Muscle layer of duodenum (tissue), 2 donors: ENCODE measurements at regions not wholly inside any gene's neighbourhood (a gene's known extent, or its start where the extent isn't known, plus 50 kb on each side); places are given as distances from the start of the nearest gene placed in this dataset.
"Not testable (repeated sequence)": the region's sequence is repeated elsewhere in the genome, so short reads cannot be mapped to it uniquely, and the experiment has no call there.

Experiments used
- H3K27ac ChIP-seq: one replicate; pipeline ENCODE4 v1.7.0; 2013; ENCODE audit warnings: mild to moderate bottlenecking, low read length
- H3K27me3 ChIP-seq: one replicate; pipeline ENCODE4 v1.7.0; 2013; ENCODE audit warnings: low read depth, mild to moderate bottlenecking, control low read depth, low read length
- H3K36me3 ChIP-seq, 2 donors: one replicate each; pipeline ENCODE4 v1.7.0; 2013; ENCODE audit warnings: low read length in 2 of 2, control low read depth in 1 of 2, mild to moderate bottlenecking in 1 of 2; ENCODE audit not compliant: insufficient read depth in 2 of 2, control insufficient read depth in 1 of 2
- H3K4me1 ChIP-seq, 2 donors: one replicate each; pipeline ENCODE4 v1.7.0; 2013; ENCODE audit warnings: low read length in 2 of 2, mild to moderate bottlenecking in 2 of 2, control low read depth in 1 of 2, moderate library complexity in 1 of 2; ENCODE audit not compliant: insufficient read depth in 2 of 2, control insufficient read depth in 1 of 2
- H3K4me3 ChIP-seq, 2 donors: one replicate each; pipeline ENCODE4 v1.7.0; 2013; ENCODE audit warnings: low read length in 2 of 2, low read depth in 1 of 2, mild to moderate bottlenecking in 1 of 2
- H3K9me3 ChIP-seq, 2 donors: one replicate each; pipeline ENCODE4 v1.7.0; 2013; ENCODE audit warnings: low read length in 2 of 2, control low read depth in 1 of 2, mild to moderate bottlenecking in 1 of 2; ENCODE audit not compliant: control insufficient read depth in 1 of 2
- donor health status: healthy.

DNA sequence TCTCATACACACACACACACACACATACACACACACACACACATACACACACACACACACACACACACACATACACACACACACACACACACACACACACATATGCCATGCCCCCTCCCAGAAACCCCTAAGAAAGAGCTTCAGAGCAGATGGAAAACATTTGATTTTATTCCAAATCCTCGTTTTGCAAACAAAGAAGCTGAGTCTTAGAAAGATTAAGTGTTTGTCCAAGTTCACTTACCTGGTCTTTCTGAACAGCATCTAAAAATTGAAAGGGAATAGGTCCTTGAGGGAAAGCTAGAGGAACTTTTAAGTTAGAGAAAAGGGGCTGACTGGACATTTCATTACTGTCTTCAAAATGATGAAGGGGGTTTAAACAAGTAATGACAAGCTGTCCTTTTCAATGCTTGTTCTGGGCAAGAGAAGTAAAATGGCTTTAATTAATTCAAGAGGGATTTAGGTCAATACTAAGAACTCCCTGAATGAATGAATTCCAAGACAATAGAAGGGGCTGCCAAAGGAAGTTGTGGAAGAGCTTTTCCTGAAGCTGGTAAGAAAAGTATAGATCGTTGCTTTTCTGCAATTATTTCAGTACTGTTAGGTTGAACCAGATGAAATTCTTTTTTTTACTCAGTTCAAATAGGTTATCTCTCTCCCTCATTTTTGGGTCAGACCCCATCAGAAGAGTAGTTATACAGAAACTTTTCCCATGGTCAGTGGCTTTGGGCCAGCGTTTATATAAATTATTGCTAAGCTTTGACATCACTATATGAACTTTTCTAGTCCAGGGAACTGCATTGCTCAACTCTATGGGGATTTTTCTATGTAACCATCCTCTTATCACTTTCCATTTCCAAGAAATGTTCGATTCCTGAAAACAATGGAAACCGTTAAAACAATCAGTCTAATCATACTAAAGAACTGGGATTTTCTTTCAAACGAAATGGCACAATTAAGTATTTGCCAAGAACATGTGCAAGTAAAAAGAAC is 261.4 kb downstream of the MTERF1 start:
- Histone ChIP-seq H3K4me3 (no peak overlapping the region), H3K27me3 (no peaks in the 10 kb centered on the region), H3K9me3 (no peaks in the 10 kb centered on the region), H3K4me1 (no peaks in the 10 kb centered on the region), H3K36me3 (no peaks in the 10 kb centered on the region), H3K27ac (no peak overlapping the region)

DNA sequence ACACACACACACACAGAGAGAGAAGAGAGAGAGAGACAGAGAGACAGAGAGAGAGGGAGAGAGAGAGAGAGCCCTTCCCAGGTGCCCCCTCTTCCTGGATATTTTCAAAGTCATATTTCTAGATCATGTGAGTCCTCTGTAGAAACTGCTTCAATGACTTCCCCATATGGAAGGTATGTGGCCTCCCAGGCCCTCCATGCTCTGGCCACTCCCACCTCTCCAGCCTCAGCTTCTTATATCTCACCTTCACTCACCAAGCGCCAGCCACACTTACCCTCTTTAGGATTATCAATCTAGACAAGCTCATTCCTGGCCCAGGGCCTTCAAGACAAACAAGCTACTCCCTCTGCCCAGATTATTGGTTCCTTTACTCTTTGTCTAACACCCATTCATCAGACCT is 259.7 kb downstream of the MTERF1 start:
- H3K9me3 ChIP-seq: no peaks in the 10 kb centered on the region
- no peak overlapping the region for H3K4me3 ChIP-seq
- H3K36me3 ChIP-seq: no peaks in the 10 kb centered on the region
- no peaks in the 10 kb centered on the region for H3K27me3 ChIP-seq
- no peak overlapping the region for H3K27ac ChIP-seq
- H3K4me1 ChIP-seq: no peaks in the 10 kb centered on the region

DNA sequence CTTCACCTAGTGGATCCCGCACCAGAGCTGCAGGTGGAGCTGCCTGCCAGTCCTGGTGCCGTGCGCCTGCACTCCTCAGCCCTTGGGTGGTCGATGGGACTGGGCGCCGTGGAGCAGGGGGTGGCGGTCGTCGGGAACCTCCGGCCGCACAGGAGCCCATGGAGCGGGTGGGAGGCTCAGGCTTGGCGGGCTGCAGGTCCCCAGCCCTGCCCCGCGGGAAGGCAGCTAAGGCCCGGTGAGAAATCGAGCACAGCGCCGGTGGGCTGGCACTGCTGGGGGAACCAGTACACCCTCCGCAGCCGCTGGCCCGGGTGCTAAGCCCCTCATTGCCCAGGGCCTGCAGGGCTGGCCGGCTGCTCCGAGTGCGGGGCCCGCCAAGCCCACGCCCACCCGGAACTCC is 253.2 kb downstream of the MTERF1 start:
- not testable (repeated sequence) for H3K27ac ChIP-seq, H3K4me3 ChIP-seq, H3K9me3 ChIP-seq, H3K36me3 ChIP-seq, H3K4me1 ChIP-seq, H3K27me3 ChIP-seq

DNA sequence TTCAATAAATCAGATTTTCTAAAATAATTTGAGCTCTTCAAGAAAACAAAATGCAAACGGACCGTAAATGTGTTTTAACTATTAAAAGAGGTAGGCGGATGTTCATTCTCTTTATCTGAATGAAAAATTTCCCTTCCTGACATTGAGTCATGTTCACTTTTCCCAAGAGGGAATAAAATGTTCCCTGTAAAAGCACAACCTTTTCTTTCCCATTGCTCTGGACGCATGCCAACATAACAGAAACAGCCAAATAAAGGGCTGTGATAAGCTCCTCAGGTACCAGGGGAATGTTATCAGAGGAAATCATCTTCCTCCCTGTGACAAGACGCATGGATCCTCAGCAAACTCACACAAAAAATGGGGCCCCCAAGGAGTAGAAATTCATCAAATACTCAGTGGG is 251.8 kb downstream of the MTERF1 start:
- H3K27me3 ChIP-seq: no peaks in the 10 kb centered on the region
- no peak overlapping the region for H3K4me3 ChIP-seq
- H3K27ac ChIP-seq: no peak overlapping the region
- no peaks in the 10 kb centered on the region for H3K4me1 ChIP-seq
- no peaks in the 10 kb centered on the region for H3K36me3 ChIP-seq
- no peaks in the 10 kb centered on the region for H3K9me3 ChIP-seq

DNA sequence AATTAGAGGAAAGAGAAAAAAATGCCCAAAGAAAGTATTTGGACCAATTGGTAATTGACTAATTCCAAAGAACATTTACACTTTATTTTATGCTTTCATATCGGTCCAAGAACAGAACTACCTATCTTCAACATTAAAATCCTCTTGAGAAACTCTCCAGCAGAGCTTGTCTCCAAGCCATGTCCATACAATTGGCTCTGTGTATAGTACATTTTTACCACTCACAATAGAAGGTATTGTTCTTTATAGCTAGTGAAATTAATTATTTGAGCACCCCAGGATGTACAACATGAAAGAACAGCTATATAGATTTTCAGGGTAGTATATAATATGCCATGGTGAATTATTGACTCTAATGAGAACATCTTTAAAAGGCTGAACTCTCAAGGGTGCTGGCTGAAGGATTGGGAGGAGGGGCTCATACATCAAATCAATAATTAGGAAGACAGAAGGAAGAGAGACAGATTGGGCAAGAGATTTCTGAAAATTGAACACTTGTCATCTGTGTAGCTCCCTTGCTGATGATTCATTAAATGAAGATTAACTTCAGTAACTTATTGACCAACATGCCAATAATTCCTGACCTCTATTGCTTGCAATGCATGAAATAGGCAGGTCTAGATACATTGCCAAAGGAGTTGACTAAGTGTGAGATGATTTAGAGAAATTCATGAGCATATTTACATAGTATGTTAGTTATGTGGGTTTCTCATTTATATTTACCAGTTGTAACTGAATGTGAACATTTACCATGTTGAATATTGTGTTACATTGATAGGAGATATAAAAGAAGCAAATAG is 249.7 kb downstream of the MTERF1 start:
- H3K27me3 ChIP-seq: no peaks in the 10 kb centered on the region

DNA sequence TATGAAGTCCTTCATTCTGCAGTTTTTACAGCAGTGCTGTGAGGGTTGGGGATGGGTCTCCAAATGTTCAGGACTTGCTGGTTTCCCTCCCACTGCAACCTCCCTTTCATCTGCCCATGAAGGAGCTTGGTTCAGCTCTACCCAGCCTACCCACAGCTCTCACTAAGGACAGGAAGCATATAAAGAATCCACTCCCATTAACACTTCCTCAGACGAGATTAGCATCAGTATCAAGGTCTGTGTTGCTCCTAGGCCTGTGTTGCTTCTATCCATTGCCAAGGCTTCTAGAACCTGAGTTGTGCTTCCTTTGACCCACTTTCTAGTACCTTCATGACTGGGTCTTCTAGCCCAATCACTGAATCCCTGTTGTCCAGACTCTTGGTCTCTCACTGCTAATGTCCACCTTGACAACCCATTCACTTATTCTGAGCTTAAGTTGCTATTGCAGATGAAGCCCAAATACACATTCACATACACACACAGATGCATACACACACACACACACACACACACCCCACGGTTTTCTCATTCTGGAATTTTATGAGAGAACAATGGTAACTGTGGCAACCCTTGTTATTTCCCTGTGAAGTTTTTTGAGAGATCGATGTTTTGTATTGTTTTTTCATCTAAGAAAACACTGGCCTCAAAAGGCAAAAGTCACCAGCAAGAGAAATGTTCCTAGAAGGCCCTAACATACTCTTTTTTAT is 248.1 kb downstream of the MTERF1 start:
- H3K27ac ChIP-seq: no peak overlapping the region
- no peaks in the 10 kb centered on the region for H3K36me3 ChIP-seq
- H3K9me3 ChIP-seq: no peaks in the 10 kb centered on the region

More for the DNA sequence above, 249.7 kb downstream of the MTERF1 start:
- Histone ChIP-seq H3K9me3 (no peaks in the 10 kb centered on the region), H3K36me3 (no peaks in the 10 kb centered on the region), H3K27ac (no peak overlapping the region), H3K4me1 (no peaks in the 10 kb centered on the region), H3K4me3 (no peak overlapping the region)

DNA sequence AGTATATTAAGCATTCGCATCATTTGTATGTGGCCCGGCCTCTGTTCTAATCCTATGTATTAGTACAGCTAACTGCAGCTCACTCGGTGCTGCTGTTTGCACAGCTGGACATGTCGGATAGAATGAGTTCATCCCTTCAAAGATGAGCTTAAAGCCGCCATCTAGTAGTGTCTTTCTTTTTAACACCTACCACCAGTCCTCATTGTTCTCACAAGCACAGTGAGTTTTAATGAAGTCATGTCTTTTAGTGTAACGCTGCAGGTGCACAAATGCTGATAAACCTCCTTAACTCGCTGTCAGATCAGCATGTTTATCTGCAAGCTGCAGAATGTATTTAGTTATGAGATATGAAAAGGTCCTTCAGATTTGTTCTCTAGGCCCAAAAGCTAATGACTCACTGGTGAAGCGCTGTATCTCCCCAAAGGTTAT is 247.5 kb downstream of the MTERF1 start:
- Histone ChIP-seq H3K9me3 (no peaks in the 10 kb centered on the region), H3K36me3 (no peaks in the 10 kb centered on the region), H3K27ac (no peak overlapping the region), H3K4me1 (no peaks in the 10 kb centered on the region), H3K4me3 (no peak overlapping the region), H3K27me3 (no peaks in the 10 kb centered on the region)

More for the DNA sequence above, 248.1 kb downstream of the MTERF1 start:
- Histone ChIP-seq H3K27me3 (no peaks in the 10 kb centered on the region), H3K4me1 (no peaks in the 10 kb centered on the region), H3K4me3 (no peak overlapping the region)

DNA sequence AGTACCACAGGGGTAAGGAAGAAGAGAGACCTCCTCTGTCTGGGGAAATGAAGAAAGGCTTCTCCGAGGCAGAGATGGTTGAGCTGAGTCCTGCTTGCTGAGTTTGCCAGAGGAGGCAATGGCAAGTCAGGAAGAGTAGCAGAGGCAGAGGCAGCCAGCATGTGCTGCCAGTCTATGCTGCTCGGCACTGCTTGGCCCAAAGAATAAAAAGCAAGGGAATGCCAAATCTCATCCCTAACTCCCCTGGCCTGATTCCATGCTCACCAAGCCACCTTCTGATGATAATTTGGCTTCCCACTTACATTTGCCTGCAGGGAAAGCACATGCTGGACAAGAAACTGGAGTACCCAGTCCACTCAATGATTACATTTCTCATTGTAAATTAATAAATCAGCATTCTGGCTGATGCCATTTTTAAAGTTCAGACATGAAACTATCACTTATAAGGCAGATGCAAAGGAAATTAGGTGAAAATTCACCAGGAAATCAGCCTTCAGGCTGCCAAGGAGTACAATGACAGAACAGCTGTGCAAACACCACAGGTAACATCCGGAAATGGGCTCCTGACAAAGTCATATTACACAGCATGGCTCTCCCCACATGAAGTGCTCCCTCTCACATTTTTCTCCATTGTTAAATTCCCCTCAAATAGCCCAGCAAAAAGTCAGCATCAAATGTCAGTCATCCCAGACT is 245.9 kb downstream of the MTERF1 start:
- H3K27ac ChIP-seq: no peak overlapping the region
- no peaks in the 10 kb centered on the region for H3K36me3 ChIP-seq
- no peaks in the 10 kb centered on the region for H3K27me3 ChIP-seq
- H3K9me3 ChIP-seq: no peaks in the 10 kb centered on the region
- no peaks in the 10 kb centered on the region for H3K4me1 ChIP-seq
- H3K4me3 ChIP-seq: no peak overlapping the region

DNA sequence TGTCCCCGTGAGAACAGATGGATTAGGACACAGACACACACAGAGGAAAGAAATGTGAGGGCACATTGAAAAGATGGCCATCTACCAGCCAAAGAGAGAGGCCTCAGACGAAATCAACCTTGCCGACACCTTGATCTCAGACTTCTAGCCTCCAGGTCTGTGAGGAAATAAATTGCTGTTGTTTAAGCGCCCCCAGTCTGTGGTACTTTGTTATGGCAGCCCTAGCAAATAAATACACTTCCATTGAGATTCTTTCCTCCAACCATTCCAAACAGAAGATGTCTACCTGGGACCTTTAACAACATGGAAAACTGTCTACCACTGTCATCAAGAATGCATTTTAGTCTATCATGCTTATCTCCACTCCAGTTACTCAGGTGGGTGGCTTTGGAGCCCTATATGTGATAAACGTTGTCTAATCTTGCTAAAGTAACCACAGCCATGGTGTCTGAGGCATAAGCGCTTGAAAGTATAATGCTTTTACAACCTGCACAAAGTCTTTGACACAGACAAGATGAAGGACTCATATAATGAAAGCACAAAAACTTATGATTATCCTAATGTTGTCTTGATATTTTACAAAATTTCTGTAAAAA is 244.3 kb downstream of the MTERF1 start:
- H3K4me3 ChIP-seq: no peak overlapping the region
- H3K9me3 ChIP-seq: no peaks in the 10 kb centered on the region
- no peaks in the 10 kb centered on the region for H3K36me3 ChIP-seq
- H3K27me3 ChIP-seq: no peaks in the 10 kb centered on the region
- H3K27ac ChIP-seq: no peak overlapping the region
- no peaks in the 10 kb centered on the region for H3K4me1 ChIP-seq

DNA sequence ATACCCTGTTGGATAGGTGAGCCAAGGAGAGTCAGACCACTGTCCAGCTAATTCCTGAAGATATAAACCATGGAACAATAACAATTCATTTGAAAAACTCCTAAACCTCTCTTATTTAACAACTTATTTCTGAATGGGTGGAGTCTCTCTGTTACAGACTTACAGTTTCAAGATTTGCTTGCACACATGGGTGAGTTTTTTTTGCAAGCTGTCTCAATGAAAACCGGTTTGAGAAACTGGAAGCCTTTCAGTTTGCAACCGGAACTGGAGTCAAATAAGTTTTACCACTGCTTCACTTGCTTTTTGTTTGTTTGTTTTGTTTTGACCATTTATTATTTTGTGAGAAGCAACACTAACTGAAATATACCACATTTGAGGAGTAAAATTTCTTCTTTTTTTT is 243.8 kb downstream of the MTERF1 start:
- Histone ChIP-seq H3K9me3 (no peaks in the 10 kb centered on the region), H3K27me3 (no peaks in the 10 kb centered on the region), H3K4me3 (no peak overlapping the region)

More for the DNA sequence above, 243.8 kb downstream of the MTERF1 start:
- no peaks in the 10 kb centered on the region for H3K36me3 ChIP-seq
- H3K4me1 ChIP-seq: no peaks in the 10 kb centered on the region
- no peak overlapping the region for H3K27ac ChIP-seq
